ENCODE measurements at regions not wholly inside any gene's neighbourhood (a gene's known extent, or its start where the extent isn't known, plus 50 kb on each side); places are given as distances from the start of the nearest gene placed in this dataset.

- H3K9me3 Mint-ChIP-seq (ENCODE audit: unreplicated experiment), result no peaks in the 10 kb centered on the region
- H3K27me3 Mint-ChIP-seq (ENCODE audit: unreplicated experiment), result no peaks in the 10 kb centered on the region
- TF ChIP-seq, protein P1, sequence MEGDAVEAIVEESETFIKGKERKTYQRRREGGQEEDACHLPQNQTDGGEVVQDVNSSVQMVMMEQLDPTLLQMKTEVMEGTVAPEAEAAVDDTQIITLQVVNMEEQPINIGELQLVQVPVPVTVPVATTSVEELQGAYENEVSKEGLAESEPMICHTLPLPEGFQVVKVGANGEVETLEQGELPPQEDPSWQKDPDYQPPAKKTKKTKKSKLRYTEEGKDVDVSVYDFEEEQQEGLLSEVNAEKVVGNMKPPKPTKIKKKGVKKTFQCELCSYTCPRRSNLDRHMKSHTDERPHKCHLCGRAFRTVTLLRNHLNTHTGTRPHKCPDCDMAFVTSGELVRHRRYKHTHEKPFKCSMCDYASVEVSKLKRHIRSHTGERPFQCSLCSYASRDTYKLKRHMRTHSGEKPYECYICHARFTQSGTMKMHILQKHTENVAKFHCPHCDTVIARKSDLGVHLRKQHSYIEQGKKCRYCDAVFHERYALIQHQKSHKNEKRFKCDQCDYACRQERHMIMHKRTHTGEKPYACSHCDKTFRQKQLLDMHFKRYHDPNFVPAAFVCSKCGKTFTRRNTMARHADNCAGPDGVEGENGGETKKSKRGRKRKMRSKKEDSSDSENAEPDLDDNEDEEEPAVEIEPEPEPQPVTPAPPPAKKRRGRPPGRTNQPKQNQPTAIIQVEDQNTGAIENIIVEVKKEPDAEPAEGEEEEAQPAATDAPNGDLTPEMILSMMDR (IDR thresholded peaks at IDR 0.05), result no peak
- no peaks in the 10 kb centered on the region for H3K36me3 Mint-ChIP-seq (ENCODE audit: unreplicated experiment)
- DNase-seq (ENCODE audit: extremely low spot score, unreplicated experiment), result no peak
- H3K27ac Mint-ChIP-seq (ENCODE audit: unreplicated experiment), result no peak overlapping the region
- H3K4me1 Mint-ChIP-seq (ENCODE audit: unreplicated experiment), result peaks cover 50% of the 10 kb centered on the region
- no peak overlapping the region for H3K4me3 Mint-ChIP-seq (ENCODE audit: unreplicated experiment)
These were observed 296.3 kb upstream of the ZMIZ1 start for GRCh38 chr10:78772486-78772885.

GRCh38 chr10:78772986-78773530, 295.7 kb upstream of the ZMIZ1 start:
- TF ChIP-seq, protein P1 (IDR thresholded peaks at IDR 0.05), result no peak
- Mint-ChIP-seq H3K4me3 (ENCODE audit: unreplicated experiment) (no peak overlapping the region), H3K36me3 (ENCODE audit: unreplicated experiment) (no peaks in the 10 kb centered on the region), H3K27me3 (ENCODE audit: unreplicated experiment) (no peaks in the 10 kb centered on the region), H3K9me3 (ENCODE audit: unreplicated experiment) (no peaks in the 10 kb centered on the region), H3K27ac (ENCODE audit: unreplicated experiment) (no peak overlapping the region), H3K4me1 (ENCODE audit: unreplicated experiment) (peaks cover 55% of the 10 kb centered on the region)
- DNase-seq (ENCODE audit: extremely low spot score, unreplicated experiment), result no peak

- peak overlapping the region; percentile 79 for H3K27ac Mint-ChIP-seq (ENCODE audit: unreplicated experiment)
These were observed 294.2 kb upstream of the ZMIZ1 start for GRCh38 chr10:78774614-78774998.

GRCh38 chr10:78774999-78775711, 293.6 kb upstream of the ZMIZ1 start:
- H3K9me3 Mint-ChIP-seq (ENCODE audit: unreplicated experiment), result no peaks in the 10 kb centered on the region
- peak overlapping the region; percentile 79 for H3K27ac Mint-ChIP-seq (ENCODE audit: unreplicated experiment)
- TF ChIP-seq, protein P1 (IDR thresholded peaks at IDR 0.05), result peak; percentile 9
- no peak overlapping the region for H3K4me3 Mint-ChIP-seq (ENCODE audit: unreplicated experiment)
- no peaks in the 10 kb centered on the region for H3K36me3 Mint-ChIP-seq (ENCODE audit: unreplicated experiment)
- H3K4me1 Mint-ChIP-seq (ENCODE audit: unreplicated experiment), result peaks cover 56% of the 10 kb centered on the region
- DNase-seq (ENCODE audit: extremely low spot score, unreplicated experiment), result no peak
- H3K27me3 Mint-ChIP-seq (ENCODE audit: unreplicated experiment), result no peaks in the 10 kb centered on the region

More at GRCh38 chr10:78774614-78774998, 294.2 kb upstream of the ZMIZ1 start:
- peaks cover 54% of the 10 kb centered on the region for H3K4me1 Mint-ChIP-seq (ENCODE audit: unreplicated experiment)
- no peaks in the 10 kb centered on the region for H3K27me3 Mint-ChIP-seq (ENCODE audit: unreplicated experiment)
- no peaks in the 10 kb centered on the region for H3K36me3 Mint-ChIP-seq (ENCODE audit: unreplicated experiment)
- H3K9me3 Mint-ChIP-seq (ENCODE audit: unreplicated experiment), result no peaks in the 10 kb centered on the region
- TF ChIP-seq, protein P1 (IDR thresholded peaks at IDR 0.05), result no peak
- DNase-seq (ENCODE audit: extremely low spot score, unreplicated experiment), result no peak
- no peak overlapping the region for H3K4me3 Mint-ChIP-seq (ENCODE audit: unreplicated experiment)

GRCh38 chr10:78775891-78776290, 292.9 kb upstream of the ZMIZ1 start:
- H3K4me1 Mint-ChIP-seq (ENCODE audit: unreplicated experiment), result peaks cover 56% of the 10 kb centered on the region

More at GRCh38 chr10:78775891-78776290, 292.9 kb upstream of the ZMIZ1 start:
- no peaks in the 10 kb centered on the region for H3K27me3 Mint-ChIP-seq (ENCODE audit: unreplicated experiment)
- no peaks in the 10 kb centered on the region for H3K36me3 Mint-ChIP-seq (ENCODE audit: unreplicated experiment)
- no peaks in the 10 kb centered on the region for H3K9me3 Mint-ChIP-seq (ENCODE audit: unreplicated experiment)
- TF ChIP-seq, protein P1 (IDR thresholded peaks at IDR 0.05), result no peak
- H3K4me3 Mint-ChIP-seq (ENCODE audit: unreplicated experiment), result no peak overlapping the region
- DNase-seq (ENCODE audit: extremely low spot score, unreplicated experiment), result no peak
- H3K27ac Mint-ChIP-seq (ENCODE audit: unreplicated experiment), result peak overlapping the region; percentile 79
